HEK293 (cell line): ENCODE measurements at regions not wholly inside any gene's neighbourhood (a gene's known extent, or its start where the extent isn't known, plus 50 kb on each side); places are given as distances from the start of the nearest gene placed in this dataset.

Experiments
- CTCF ChIA-PET: fragments of 350-600 bp; formaldehyde crosslinking; extraction: SDS; loops from one replicate; lab custom pipeline; 2021; ENCODE audit warnings: antibody characterized with exemption; lab: Yijun Ruan, JAX
- POLR2A ChIA-PET: fragments of 300-600 bp; formaldehyde crosslinking; extraction: SDS; loops from one replicate; lab custom pipeline; 2020; ENCODE audit warnings: antibody characterized with exemption, inconsistent platforms; lab: Yijun Ruan, JAX
- H3K27ac ChIP-seq: fragments of 200-500 bp; sonication (Bioruptor generic); 2 replicates; pipeline ENCODE4 v1.5.1; 2014; ENCODE audit warnings: low read depth, low read length, control low read depth, inconsistent platforms; ENCODE audit errors: extremely low read depth
- H3K36me3 ChIP-seq, 2 experiments: fragments of 200-500 bp in 1 of 2; sonication (Bioruptor generic) in 1 of 2; 1 replicate in 1 of 2; 2 replicates in 1 of 2; pipeline ENCODE4 v1.5.1; 2014 to 2017; ENCODE audit warnings: inconsistent platforms in 2 of 2, low read length in 2 of 2; ENCODE audit not compliant: control insufficient read depth in 2 of 2, insufficient read depth in 1 of 2
- H3K4me1 ChIP-seq: fragments of 200-500 bp; sonication (Bioruptor generic); 2 replicates; pipeline ENCODE4 v1.5.1; 2014; ENCODE audit warnings: mild to moderate bottlenecking, low read length, inconsistent platforms; ENCODE audit not compliant: control insufficient read depth, insufficient read depth
- H3K4me3 ChIP-seq: 2 replicates; pipeline ENCODE4 v1.5.1; 2011; ENCODE audit warnings: low read depth, mild to moderate bottlenecking, control low read depth, low read length, moderate library complexity
- H3K9me3 ChIP-seq: fragments of 200-500 bp; sonication (Bioruptor generic); 2 replicates; pipeline ENCODE4 v1.5.1; 2014; ENCODE audit warnings: low read depth, low read length, inconsistent platforms; ENCODE audit not compliant: control insufficient read depth, insufficient read depth
- KLF1 ChIP-seq: fragments of 450-650 bp; formaldehyde crosslinking; IDR thresholded peaks from 2 replicates; pipeline ENCODE4 v1.5.1; 2016; ENCODE audit warnings: missing biosample characterization, missing genetic modification characterization
- KLF10 ChIP-seq: fragments of 450-650 bp; IDR thresholded peaks from 2 replicates; pipeline ENCODE4 v1.5.1; 2018; ENCODE audit warnings: missing biosample characterization, mild to moderate bottlenecking, missing genetic modification characterization
- SALL2 ChIP-seq: fragments of 450-650 bp; formaldehyde crosslinking; IDR thresholded peaks from 2 replicates; pipeline ENCODE4 v1.5.0; 2017; ENCODE audit warnings: missing biosample characterization, mild to moderate bottlenecking, missing genetic modification characterization, borderline replicate concordance
- TRIM28 ChIP-seq: IDR thresholded peaks from 2 replicates; pipeline ENCODE4 v1.6.1; 2011; ENCODE audit warnings: low read length, control low read depth, borderline replicate concordance
- WT1 ChIP-seq: fragments of 450-650 bp; formaldehyde crosslinking; IDR thresholded peaks from 2 replicates; pipeline ENCODE4 v1.5.1; 2016; ENCODE audit warnings: missing biosample characterization, missing genetic modification characterization
- ZEB2 ChIP-seq: fragments of 450-650 bp; formaldehyde crosslinking; IDR thresholded peaks from 2 replicates; pipeline ENCODE4 v1.5.1; 2016; ENCODE audit warnings: missing biosample characterization, missing genetic modification characterization
- ZFHX2 ChIP-seq: fragments of 450-650 bp; formaldehyde crosslinking; conservative IDR thresholded peaks from 2 replicates; pipeline ENCODE4 v1.5.1; 2016; ENCODE audit warnings: missing biosample characterization, missing genetic modification characterization
- ZNF174 ChIP-seq: fragments of 450-650 bp; formaldehyde crosslinking; IDR thresholded peaks from 2 replicates; pipeline ENCODE4 v1.5.0; 2017; ENCODE audit warnings: missing biosample characterization, mild to moderate bottlenecking, missing genetic modification characterization
- ZNF184 ChIP-seq: fragments of 450-650 bp; IDR thresholded peaks from 2 replicates; pipeline ENCODE4 v1.5.1; 2018; ENCODE audit warnings: missing biosample characterization, mild to moderate bottlenecking, missing genetic modification characterization
- ZNF23 ChIP-seq: fragments of 450-650 bp; formaldehyde crosslinking; IDR thresholded peaks from 2 replicates; pipeline ENCODE4 v1.5.1; 2016; ENCODE audit warnings: missing biosample characterization, missing genetic modification characterization, borderline replicate concordance
- ZNF24 ChIP-seq: fragments of 450-650 bp; formaldehyde crosslinking; IDR thresholded peaks from 2 replicates; pipeline ENCODE4 v1.5.1; 2016; ENCODE audit warnings: missing biosample characterization, missing genetic modification characterization
- ZNF324 ChIP-seq: fragments of 450-650 bp; formaldehyde crosslinking; IDR thresholded peaks from 2 replicates; pipeline ENCODE4 v1.5.1; 2016; ENCODE audit warnings: missing biosample characterization, missing genetic modification characterization
- ZNF341 ChIP-seq: fragments of 450-650 bp; formaldehyde crosslinking; IDR thresholded peaks from 2 replicates; pipeline ENCODE4; 2016; ENCODE audit warnings: low read depth, missing biosample characterization, missing genetic modification characterization
- ZNF37A ChIP-seq: fragments of 450-650 bp; IDR thresholded peaks from 2 replicates; pipeline ENCODE4 v1.5.1; 2018; ENCODE audit warnings: missing biosample characterization, missing genetic modification characterization
- ZNF394 ChIP-seq: fragments of 450-650 bp; formaldehyde crosslinking; IDR thresholded peaks from 2 replicates; pipeline ENCODE4 v1.5.1; 2016; ENCODE audit warnings: missing biosample characterization, missing genetic modification characterization, mild to moderate bottlenecking, moderate library complexity, borderline replicate concordance
- ZNF660 ChIP-seq: fragments of 450-650 bp; IDR thresholded peaks from 2 replicates; pipeline ENCODE4 v1.5.1; 2018; ENCODE audit warnings: missing biosample characterization, mild to moderate bottlenecking, missing genetic modification characterization
- ZNF76 ChIP-seq: fragments of 450-650 bp; formaldehyde crosslinking; IDR thresholded peaks from 2 replicates; pipeline ENCODE4; 2016; ENCODE audit warnings: low read depth, missing biosample characterization, missing genetic modification characterization, borderline replicate concordance
- ZNF843 ChIP-seq: fragments of 450-650 bp; formaldehyde crosslinking; IDR thresholded peaks from 2 replicates; pipeline ENCODE4 v1.5.1; 2016; ENCODE audit warnings: missing biosample characterization, missing genetic modification characterization
- ZSCAN16 ChIP-seq: fragments of 450-650 bp; formaldehyde crosslinking; IDR thresholded peaks from 2 replicates; pipeline ENCODE4 v1.5.1; 2016; ENCODE audit warnings: missing biosample characterization, missing genetic modification characterization
- TF ChIP-seq, protein P1 (sequence below): fragments of 450-650 bp; formaldehyde crosslinking; IDR thresholded peaks from 2 replicates; pipeline ENCODE4 v1.5.1; 2016; ENCODE audit warnings: missing biosample characterization, missing genetic modification characterization
- TF ChIP-seq, protein P2 (sequence below): fragments of 450-650 bp; formaldehyde crosslinking; IDR thresholded peaks from 2 replicates; pipeline ENCODE4 v1.5.1; 2017; ENCODE audit warnings: missing biosample characterization, missing genetic modification characterization
- TF ChIP-seq, protein P3 (sequence below): IDR thresholded peaks from 2 replicates; pipeline ENCODE4 v1.6.1; 2011; ENCODE audit warnings: mild to moderate bottlenecking, low read depth, low read length, borderline replicate concordance
- TF ChIP-seq, protein P4 (sequence below): fragments of 450-650 bp; formaldehyde crosslinking; IDR thresholded peaks from 2 replicates; pipeline ENCODE4 v1.5.1; 2017; ENCODE audit warnings: missing biosample characterization, missing genetic modification characterization

DNA sequence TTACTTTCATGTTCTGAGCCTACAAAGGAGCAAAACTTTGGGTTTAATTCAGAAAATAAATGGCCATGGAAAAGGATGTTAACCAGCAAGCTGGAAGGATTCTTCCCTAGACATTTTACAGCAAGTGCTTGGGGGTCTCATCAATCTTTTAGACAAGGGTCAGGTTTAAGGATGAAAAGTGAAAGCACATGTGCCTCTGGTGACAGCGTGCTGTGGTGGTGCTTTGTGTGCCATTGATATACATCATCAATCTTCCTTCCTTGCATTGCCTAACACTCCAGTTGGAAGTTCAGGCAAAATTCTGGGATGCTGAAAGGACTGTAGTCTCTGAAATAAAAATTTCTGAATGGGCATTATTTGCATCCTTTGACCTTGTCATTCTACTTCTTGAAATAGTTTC is 171.2 kb downstream of the KCNE4 start:
- no peaks in the 10 kb centered on the region; the same call in 1 of the 2 replicates for H3K4me1 ChIP-seq
- ChIA-PET POLR2A (no interaction called here), CTCF (no interaction called here)
- no peak overlapping the region for H3K27ac ChIP-seq
- TF ChIP-seq ZNF76 (tag by site-specific recombination), result no peak
- TF ChIP-seq ZNF23, result no peak
- TF ChIP-seq, protein P1, sequence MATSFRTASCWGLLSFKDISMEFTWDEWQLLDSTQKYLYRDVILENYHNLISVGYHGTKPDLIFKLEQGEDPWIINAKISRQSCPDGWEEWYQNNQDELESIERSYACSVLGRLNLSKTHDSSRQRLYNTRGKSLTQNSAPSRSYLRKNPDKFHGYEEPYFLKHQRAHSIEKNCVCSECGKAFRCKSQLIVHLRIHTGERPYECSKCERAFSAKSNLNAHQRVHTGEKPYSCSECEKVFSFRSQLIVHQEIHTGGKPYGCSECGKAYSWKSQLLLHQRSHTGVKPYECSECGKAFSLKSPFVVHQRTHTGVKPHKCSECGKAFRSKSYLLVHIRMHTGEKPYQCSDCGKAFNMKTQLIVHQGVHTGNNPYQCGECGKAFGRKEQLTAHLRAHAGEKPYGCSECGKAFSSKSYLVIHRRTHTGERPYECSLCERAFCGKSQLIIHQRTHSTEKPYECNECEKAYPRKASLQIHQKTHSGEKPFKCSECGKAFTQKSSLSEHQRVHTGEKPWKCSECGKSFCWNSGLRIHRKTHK (tag by site-specific recombination), result no peak
- no peak for TF ChIP-seq SALL2
- no peak for TF ChIP-seq ZNF184 (tag by site-specific recombination)
- TF ChIP-seq KLF1, result no peak
- no peak for TF ChIP-seq ZNF24 (tag by site-specific recombination)
- H3K4me3 ChIP-seq, result no peak overlapping the region
- no peaks in the 10 kb centered on the region for H3K36me3 ChIP-seq
- H3K9me3 ChIP-seq, result no peaks in the 10 kb centered on the region

DNA sequence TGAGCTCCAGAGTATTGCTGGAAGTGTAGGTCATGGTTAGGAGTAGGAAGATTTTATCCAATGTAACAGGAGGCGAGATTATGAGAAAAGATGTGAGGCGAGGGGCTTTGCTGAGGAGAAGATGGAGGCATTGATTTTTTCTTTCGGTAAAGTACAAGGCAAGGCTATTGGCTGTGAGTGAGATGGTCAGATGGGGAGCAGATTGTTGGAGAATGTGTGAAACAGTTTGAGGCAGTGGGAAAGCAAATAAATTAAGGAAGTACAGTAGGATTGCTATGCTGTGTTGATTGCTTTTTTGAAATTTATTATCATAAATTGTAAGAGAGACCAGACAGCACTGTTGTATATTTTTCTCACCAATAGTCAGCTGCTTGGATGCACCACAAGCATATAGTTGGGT is 173.3 kb downstream of the KCNE4 start:
- CTCF ChIA-PET, result no interaction called here
- H3K9me3 ChIP-seq, result no peaks in the 10 kb centered on the region
- H3K4me1 ChIP-seq, result no peaks in the 10 kb centered on the region; the same call in 1 of the 2 replicates
- H3K36me3 ChIP-seq, result no peaks in the 10 kb centered on the region
- H3K27ac ChIP-seq, result no peak overlapping the region
- TF ChIP-seq ZNF843 (tag by site-specific recombination) (no peak), ZNF174 (tag by site-specific recombination) (no peak), WT1 (tag by site-specific recombination) (no peak), TRIM28 (no peak), ZNF341 (tag by site-specific recombination) (no peak), ZFHX2 (tag by site-specific recombination) (no peak), ZEB2 (tag by site-specific recombination) (no peak), ZNF37A (tag by site-specific recombination) (no peak), KLF10 (no peak), ZNF660 (tag by site-specific recombination) (no peak), ZSCAN16 (tag by site-specific recombination) (no peak), ZNF324 (no peak), ZNF394 (tag by site-specific recombination) (no peak)
- TF ChIP-seq, protein P2, sequence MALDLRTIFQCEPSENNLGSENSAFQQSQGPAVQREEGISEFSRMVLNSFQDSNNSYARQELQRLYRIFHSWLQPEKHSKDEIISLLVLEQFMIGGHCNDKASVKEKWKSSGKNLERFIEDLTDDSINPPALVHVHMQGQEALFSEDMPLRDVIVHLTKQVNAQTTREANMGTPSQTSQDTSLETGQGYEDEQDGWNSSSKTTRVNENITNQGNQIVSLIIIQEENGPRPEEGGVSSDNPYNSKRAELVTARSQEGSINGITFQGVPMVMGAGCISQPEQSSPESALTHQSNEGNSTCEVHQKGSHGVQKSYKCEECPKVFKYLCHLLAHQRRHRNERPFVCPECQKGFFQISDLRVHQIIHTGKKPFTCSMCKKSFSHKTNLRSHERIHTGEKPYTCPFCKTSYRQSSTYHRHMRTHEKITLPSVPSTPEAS, result no peak
- TF ChIP-seq, protein P3, sequence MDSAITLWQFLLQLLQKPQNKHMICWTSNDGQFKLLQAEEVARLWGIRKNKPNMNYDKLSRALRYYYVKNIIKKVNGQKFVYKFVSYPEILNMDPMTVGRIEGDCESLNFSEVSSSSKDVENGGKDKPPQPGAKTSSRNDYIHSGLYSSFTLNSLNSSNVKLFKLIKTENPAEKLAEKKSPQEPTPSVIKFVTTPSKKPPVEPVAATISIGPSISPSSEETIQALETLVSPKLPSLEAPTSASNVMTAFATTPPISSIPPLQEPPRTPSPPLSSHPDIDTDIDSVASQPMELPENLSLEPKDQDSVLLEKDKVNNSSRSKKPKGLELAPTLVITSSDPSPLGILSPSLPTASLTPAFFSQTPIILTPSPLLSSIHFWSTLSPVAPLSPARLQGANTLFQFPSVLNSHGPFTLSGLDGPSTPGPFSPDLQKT, result no peak
- TF ChIP-seq, protein P4, sequence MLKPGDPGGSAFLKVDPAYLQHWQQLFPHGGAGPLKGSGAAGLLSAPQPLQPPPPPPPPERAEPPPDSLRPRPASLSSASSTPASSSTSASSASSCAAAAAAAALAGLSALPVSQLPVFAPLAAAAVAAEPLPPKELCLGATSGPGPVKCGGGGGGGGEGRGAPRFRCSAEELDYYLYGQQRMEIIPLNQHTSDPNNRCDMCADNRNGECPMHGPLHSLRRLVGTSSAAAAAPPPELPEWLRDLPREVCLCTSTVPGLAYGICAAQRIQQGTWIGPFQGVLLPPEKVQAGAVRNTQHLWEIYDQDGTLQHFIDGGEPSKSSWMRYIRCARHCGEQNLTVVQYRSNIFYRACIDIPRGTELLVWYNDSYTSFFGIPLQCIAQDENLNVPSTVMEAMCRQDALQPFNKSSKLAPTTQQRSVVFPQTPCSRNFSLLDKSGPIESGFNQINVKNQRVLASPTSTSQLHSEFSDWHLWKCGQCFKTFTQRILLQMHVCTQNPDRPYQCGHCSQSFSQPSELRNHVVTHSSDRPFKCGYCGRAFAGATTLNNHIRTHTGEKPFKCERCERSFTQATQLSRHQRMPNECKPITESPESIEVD (tag by site-specific recombination), result no peak
- POLR2A ChIA-PET, result no interaction called here
- no peak overlapping the region for H3K4me3 ChIP-seq
